ENCODE measurements at regions not wholly inside any gene's neighbourhood (a gene's known extent, or its start where the extent isn't known, plus 50 kb on each side); places are given as distances from the start of the nearest gene placed in this dataset.

DNA sequence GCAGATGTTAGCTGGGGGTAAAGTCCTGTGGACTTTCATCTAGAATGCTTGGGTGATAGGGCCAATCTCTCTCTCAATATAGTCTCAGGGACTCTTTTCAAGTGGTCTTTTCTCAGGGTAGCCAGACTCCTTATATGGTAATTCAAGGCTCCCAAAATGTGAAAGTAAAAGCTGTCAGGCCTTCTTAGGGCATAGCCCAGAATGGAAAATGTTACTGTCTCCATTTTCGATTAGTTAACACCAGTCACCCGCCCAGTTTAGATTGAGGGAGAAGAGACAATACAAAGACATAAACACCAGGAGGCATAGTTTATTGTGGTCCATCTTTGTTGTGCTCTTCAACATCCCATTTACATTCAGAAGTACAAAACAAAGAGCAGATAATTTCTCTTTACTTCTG is 295.8 kb downstream of the EPHA7 start:
- TF ChIP-seq RARB (CRISPR knock-in tag; IDR thresholded peaks at IDR 0.05), result no peak
- TF ChIP-seq, protein P1, sequence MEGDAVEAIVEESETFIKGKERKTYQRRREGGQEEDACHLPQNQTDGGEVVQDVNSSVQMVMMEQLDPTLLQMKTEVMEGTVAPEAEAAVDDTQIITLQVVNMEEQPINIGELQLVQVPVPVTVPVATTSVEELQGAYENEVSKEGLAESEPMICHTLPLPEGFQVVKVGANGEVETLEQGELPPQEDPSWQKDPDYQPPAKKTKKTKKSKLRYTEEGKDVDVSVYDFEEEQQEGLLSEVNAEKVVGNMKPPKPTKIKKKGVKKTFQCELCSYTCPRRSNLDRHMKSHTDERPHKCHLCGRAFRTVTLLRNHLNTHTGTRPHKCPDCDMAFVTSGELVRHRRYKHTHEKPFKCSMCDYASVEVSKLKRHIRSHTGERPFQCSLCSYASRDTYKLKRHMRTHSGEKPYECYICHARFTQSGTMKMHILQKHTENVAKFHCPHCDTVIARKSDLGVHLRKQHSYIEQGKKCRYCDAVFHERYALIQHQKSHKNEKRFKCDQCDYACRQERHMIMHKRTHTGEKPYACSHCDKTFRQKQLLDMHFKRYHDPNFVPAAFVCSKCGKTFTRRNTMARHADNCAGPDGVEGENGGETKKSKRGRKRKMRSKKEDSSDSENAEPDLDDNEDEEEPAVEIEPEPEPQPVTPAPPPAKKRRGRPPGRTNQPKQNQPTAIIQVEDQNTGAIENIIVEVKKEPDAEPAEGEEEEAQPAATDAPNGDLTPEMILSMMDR (IDR thresholded peaks at IDR 0.05), result no peak
- TF ChIP-seq, protein P2, sequence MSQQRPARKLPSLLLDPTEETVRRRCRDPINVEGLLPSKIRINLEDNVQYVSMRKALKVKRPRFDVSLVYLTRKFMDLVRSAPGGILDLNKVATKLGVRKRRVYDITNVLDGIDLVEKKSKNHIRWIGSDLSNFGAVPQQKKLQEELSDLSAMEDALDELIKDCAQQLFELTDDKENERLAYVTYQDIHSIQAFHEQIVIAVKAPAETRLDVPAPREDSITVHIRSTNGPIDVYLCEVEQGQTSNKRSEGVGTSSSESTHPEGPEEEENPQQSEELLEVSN (IDR thresholded peaks at IDR 0.05; ENCODE audit: borderline replicate concordance, low read depth), result no peak
- no peak for TF ChIP-seq POLR2A (IDR thresholded peaks at IDR 0.05; ENCODE audit: low read length)
- TF ChIP-seq CEBPB (IDR thresholded peaks at IDR 0.05), result no peak
- TF ChIP-seq, protein P3, sequence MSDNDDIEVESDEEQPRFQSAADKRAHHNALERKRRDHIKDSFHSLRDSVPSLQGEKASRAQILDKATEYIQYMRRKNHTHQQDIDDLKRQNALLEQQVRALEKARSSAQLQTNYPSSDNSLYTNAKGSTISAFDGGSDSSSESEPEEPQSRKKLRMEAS (IDR thresholded peaks at IDR 0.05), result no peak
- no peak for TF ChIP-seq KDM5A (IDR thresholded peaks at IDR 0.05)
- TF ChIP-seq, protein P4, sequence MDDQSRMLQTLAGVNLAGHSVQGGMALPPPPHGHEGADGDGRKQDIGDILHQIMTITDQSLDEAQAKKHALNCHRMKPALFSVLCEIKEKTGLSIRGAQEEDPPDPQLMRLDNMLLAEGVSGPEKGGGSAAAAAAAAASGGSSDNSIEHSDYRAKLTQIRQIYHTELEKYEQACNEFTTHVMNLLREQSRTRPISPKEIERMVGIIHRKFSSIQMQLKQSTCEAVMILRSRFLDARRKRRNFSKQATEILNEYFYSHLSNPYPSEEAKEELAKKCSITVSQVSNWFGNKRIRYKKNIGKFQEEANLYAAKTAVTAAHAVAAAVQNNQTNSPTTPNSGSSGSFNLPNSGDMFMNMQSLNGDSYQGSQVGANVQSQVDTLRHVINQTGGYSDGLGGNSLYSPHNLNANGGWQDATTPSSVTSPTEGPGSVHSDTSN (IDR thresholded peaks at IDR 0.05), result no peak
- no peak for TF ChIP-seq MAFK (IDR thresholded peaks at IDR 0.05; ENCODE audit: partially characterized antibody)
- TF ChIP-seq SMC3 (IDR thresholded peaks at IDR 0.05), result no peak
- no peak for TF ChIP-seq RFX5 (IDR thresholded peaks at IDR 0.05)
- TF ChIP-seq HOXA7 (CRISPR knock-in tag; IDR thresholded peaks at IDR 0.05), result no peak
